Hematopoietic multipotent progenitor cell treated with erythropoietin and hydrocortisone succinate and interleukin-3 and kit ligand, for 6 days (in vitro differentiated cells): ENCODE measurements at regions not wholly inside any gene's neighbourhood (a gene's known extent, or its start where the extent isn't known, plus 50 kb on each side); places are given as distances from the start of the nearest gene placed in this dataset.

ENCODE experiments used
- DNase-seq: peaks from one replicate; pipeline ENCODE4 v3.0.0-alpha.2; 2015

GRCh38 chr5:168011096-168011495 lies 280.3 kb upstream of the WWC1 start:
- no peak for DNase-seq

DNA sequence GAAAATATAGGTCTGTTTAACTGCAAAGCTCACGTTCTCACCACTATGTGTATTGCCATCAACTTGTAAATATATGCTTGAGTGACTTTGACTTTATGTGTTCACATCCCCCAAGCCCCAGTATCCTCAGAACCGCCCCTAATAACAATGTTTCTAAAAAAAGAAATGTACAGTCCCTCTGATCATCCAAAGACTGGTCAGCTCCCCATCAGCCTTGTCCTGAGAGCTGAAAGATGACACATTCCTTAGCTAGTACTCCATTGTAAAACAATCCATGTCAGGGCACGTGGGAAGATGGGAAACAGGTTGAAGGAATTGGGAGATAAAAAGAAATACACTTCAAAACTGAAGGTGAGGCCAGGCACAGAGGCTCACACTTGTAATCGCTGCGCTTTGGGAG lies 279.4 kb upstream of the WWC1 start:
- DNase-seq, result no peak

DNA sequence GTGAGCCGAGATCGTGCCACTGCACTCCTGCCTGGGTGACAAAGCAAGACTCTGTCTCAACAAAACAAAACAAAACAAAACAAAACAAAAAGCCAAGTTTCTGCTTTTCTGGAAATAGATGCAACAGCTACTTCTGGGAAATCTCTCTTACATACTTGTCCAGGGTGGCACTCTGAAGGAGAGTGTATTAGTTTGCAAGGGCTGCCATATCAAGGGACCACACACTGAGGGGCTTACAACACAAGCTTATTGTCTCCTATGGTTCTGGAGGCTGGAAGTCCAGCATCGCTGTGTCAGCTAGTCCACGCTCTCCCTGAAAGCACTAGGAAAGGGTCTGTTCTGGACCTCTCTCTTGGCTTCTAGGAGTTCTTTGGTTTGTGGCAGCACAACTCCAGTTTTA lies 277.9 kb upstream of the WWC1 start:
- DNase-seq, result no peak

DNA sequence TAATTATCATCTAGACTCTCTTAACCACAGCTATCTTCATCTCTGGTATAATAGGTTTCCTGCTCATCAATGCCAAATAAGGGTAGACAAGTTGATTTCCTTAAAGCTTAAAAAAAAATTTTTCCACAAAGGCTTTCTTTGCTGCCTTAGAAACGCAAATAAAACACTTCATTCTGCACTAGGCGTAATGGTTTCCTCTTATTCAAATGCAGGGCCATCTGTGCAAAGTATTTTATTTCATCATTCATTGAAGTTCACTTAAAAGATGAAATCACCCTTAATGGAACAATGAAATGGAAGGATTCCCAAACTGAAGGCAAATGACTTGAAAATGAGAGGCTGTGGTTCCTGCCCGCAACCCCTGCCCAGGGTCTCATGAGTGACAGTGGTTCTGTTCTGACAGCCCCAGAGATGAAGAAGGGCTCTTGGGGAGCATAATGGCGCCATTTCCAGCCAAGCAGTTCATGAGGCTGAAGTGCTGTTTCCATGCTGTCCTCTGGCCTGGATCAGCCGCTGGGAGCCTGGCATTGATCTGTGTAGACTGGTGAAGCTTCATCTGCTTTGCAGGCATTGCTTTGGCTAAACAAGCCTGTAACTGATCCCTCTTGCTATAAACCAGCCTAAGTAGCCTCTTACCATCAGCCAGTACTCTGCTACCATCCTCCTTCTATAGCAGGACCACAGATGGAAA lies 276.9 kb upstream of the WWC1 start:
- DNase-seq, result no peak

GRCh38 chr5:168015506-168015905 lies 275.9 kb upstream of the WWC1 start:
- DNase-seq, result no peak

GRCh38 chr5:168017313-168017712 lies 274.1 kb upstream of the WWC1 start:
- no peak for DNase-seq

DNA sequence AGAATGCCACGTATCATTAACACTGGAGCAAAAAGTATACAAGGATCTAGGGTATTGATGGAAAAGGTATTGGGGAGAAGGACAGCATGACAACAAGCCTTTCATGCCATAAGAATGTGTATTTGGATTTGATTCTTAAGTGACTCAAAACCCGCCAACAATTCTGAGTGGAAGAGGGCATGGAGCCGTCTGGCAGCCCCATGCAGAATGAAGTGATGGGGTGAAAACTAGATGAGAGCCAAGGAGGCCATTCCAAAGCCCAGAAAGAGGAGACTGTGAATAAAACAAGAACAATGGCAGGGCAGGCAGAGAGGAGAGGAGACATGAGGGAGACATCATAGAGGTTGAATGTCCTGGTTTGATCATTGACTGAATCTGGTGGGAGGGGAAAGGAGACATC lies 272.3 kb upstream of the WWC1 start:
- DNase-seq, result no peak

DNA sequence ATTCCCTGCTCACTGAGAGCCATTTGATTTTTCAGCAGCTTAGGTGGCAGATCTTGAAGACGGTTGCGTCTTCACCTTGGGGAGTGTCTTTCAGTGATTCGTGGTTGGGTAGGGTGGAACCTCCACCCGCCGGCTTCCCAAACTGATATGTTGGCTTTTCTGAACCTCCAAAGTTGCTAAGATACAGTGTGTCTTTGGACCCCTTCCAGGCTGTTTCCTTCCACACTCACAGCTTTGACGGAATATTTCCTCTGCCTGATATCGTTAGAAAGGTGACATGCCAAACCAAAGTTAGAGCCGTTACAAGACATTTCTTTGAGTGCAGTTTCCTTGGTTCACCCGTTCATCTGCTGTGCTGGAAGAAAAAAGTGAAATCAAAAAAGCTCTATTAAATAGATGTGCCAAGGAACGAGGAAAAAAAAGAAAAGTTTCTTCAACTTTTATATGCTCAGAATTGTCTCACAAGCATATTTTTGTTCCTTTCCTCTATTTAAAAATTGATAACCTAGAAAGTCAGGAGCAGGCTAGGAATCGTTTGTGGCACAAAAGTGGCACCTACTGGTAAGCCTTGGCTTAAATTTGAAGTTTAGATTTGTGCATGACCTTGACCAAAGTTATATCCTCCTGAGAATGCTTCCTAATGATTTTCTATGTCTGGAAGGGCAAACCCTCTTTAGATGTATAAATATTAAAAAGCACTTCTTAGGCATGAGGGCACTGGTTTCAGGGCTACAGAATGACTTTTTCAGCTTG lies 270.7 kb upstream of the WWC1 start:
- DNase-seq, result no peak

GRCh38 chr5:168022446-168023169 lies 268.8 kb upstream of the WWC1 start:
- DNase-seq, result no peak

GRCh38 chr5:168023191-168023590 lies 268.3 kb upstream of the WWC1 start:
- DNase-seq, result no peak

- DNase-seq, result no peak
Observed at GRCh38 chr5:168024306-168024705, 267.1 kb upstream of the WWC1 start.

GRCh38 chr5:168027007-168027406 lies 264.4 kb upstream of the WWC1 start:
- no peak for DNase-seq

- no peak for DNase-seq
Observed at GRCh38 chr5:168030912-168031311, 260.5 kb upstream of the WWC1 start.

GRCh38 chr5:168031614-168032013 lies 259.8 kb upstream of the WWC1 start:
- no peak for DNase-seq

- DNase-seq, result no peak
Observed at GRCh38 chr5:168039039-168039438, 252.4 kb upstream of the WWC1 start.

- DNase-seq, result no peak
Observed at GRCh38 chr5:168039566-168040248, 251.7 kb upstream of the WWC1 start.

DNA sequence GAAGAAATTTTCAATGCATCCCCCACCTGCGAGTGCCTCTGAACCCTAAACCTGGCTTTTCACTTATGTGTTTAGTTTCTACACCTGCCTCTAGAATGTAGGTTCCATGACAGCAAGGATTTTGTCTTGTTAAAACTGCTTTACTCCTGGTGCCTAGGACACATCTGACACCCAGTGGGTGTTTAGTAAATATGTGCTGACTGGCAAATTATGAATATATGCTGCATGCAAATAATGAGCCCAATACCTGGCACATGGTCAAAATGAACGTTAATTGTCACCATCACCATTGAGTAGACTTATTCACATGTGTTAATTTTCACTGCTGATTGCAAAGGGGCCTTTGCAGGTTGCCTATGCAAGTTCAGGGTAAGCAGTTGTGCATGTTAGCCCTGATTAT lies 249.9 kb upstream of the WWC1 start:
- no peak for DNase-seq

DNA sequence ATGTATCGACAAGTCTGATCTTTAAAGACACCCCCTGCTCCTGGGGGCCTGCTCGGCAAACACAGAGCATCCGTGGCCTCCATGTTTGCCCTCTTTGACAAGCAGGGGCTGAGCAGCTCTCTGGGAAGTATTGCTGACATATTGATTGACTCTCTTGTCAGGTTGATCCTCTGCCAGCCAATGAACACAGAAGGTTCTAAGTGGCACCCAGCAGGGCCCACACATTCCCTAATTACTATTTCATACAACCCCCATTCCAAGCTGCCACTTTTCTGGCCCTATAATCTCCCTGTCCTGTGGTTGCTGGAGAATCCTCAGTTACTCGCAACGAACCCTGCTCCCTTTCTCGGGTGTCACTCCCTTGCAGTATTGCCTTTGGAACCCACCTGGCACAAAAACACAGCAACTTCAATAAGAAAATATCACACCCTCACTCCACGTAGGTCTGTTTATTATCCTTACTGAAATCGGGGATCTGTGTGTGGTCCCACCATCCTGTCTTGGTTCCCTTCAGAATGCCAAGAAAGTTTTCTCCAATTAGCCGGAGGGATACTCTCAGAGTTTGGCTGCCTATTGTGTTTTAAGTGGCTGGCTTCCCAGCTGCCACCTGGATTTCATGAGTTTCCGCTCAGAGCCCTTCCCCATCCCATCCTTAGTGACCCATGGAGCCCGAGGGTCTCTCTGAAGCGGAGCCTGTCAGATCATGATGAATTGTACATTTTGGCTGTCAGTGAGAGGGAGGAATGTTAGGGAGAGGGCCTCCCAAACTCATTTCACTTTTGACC lies 249.0 kb upstream of the WWC1 start:
- no peak for DNase-seq

DNA sequence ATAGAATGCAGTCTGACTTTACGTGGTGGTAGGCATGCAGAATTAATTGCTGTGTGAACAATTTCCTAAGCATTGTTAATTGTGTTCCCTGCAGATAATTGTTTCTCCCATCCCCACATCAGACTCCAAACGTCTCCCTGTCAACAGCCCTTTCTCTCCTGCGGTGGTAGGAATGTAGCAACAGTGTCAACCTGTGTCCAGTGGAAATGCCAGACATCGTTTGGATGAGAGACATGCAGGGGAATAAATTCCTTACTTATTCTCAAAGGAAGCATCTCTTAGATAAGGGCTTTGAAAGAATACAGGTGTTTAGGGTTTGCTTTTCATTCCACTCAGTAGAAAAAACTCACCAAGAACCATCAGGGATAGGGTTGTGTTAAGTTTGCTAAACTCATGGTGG lies 245.3 kb upstream of the WWC1 start:
- no peak for DNase-seq

GRCh38 chr5:168047043-168047668 lies 244.3 kb upstream of the WWC1 start:
- peak; percentile 41 for DNase-seq

DNA sequence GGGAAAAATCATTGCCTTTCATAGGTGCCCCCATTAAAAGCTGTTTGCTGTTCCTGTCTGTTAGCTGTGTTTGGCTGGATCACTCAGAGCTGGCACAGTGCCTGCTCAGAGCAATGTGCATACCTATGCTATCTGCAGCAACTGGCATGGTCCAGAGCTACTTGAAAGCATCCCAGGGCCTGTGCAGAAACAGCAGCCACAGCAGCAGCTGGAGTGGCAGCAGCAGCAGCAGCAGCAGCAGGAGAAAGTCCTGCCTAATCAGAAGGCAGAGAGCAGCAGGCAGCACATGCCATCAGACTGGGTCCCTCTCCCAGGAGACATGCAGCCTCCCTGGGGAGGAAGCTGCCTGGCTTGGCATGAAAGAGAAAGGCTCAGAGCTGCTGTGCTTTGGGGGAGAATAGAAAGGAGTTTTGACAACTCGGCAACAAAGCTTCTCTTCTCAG lies 243.8 kb upstream of the WWC1 start:
- no peak for DNase-seq

GRCh38 chr5:168048486-168048885 lies 243.0 kb upstream of the WWC1 start:
- no peak for DNase-seq
